WTC11 (cell line): ENCODE measurements at regions not wholly inside any gene's neighbourhood (a gene's known extent, or its start where the extent isn't known, plus 50 kb on each side); places are given as distances from the start of the nearest gene placed in this dataset.
"Not testable (repeated sequence)": the region's sequence is repeated elsewhere in the genome, so short reads cannot be mapped to it uniquely, and the experiment has no call there.

Experiments
- ATAC-seq: fragments of 200-7000 bp; cut with Tn5 transposase; 2 replicates; pipeline ENCODE4 v1.10.0; 2021; ENCODE audit warnings: mild to moderate bottlenecking, moderate library complexity
- CTCF ChIA-PET: fragments of 300-600 bp; sonication (Branson Sonifier 250); formaldehyde crosslinking; loops from one replicate; lab custom pipeline; 2021; ENCODE audit warnings: antibody characterized with exemption; lab: Charles Lee
- POLR2A ChIA-PET: fragments of 350-600 bp; sonication (Branson Sonifier 250); formaldehyde crosslinking; loops from one replicate; lab custom pipeline; 2021; ENCODE audit warnings: antibody characterized with exemption; lab: Charles Lee
- DNase-seq: peaks from one replicate; pipeline ENCODE4 v3.0.0; 2021; ENCODE audit warnings: low spot score
- H3K27ac Mint-ChIP-seq: 2 replicates; pipeline ENCODE4 v1.8.0; 2021; ENCODE audit warnings: mixed read lengths
- H3K27me3 Mint-ChIP-seq: 2 replicates; pipeline ENCODE4 v1.8.0; 2021; ENCODE audit warnings: low read depth, mild to moderate bottlenecking, moderate library complexity, mixed read lengths
- H3K36me3 Mint-ChIP-seq: 2 replicates; pipeline ENCODE4 v1.8.0; 2021; ENCODE audit warnings: mixed read lengths
- H3K4me1 Mint-ChIP-seq: 2 replicates; pipeline ENCODE4 v1.8.0; 2022; ENCODE audit warnings: mixed read lengths
- H3K4me3 Mint-ChIP-seq: 2 replicates; pipeline ENCODE4 v1.8.0; 2021; ENCODE audit warnings: mild to moderate bottlenecking, moderate library complexity, mixed read lengths
- H3K9me3 Mint-ChIP-seq: 2 replicates; pipeline ENCODE4 v1.8.0; 2021; ENCODE audit warnings: mixed read lengths
- ATF1 ChIP-seq: sonication (generic); formaldehyde crosslinking; IDR thresholded peaks from 2 replicates; pipeline ENCODE4 v1.8.1; 2023; ENCODE audit warnings: mild to moderate bottlenecking, moderate library complexity, missing genetic modification reagents
- E2F5 ChIP-seq: sonication (generic); formaldehyde crosslinking; IDR thresholded peaks from 2 replicates; pipeline ENCODE4 v1.8.1; 2022; ENCODE audit warnings: mild to moderate bottlenecking, moderate library complexity, missing genetic modification reagents
- FOXJ3 ChIP-seq: sonication (generic); formaldehyde crosslinking; IDR thresholded peaks from 2 replicates; pipeline ENCODE4 v1.9.0; 2021; ENCODE audit warnings: missing genetic modification reagents, mild to moderate bottlenecking, borderline replicate concordance
- FOXP4 ChIP-seq: sonication (generic); formaldehyde crosslinking; IDR thresholded peaks from 2 replicates; pipeline ENCODE4 v1.8.0; 2022; ENCODE audit warnings: mild to moderate bottlenecking, missing genetic modification reagents
- GABPB1 ChIP-seq: sonication (generic); formaldehyde crosslinking; IDR thresholded peaks from 2 replicates; pipeline ENCODE4 v1.8.1; 2023; ENCODE audit warnings: mild to moderate bottlenecking, missing genetic modification reagents
- GTF2I ChIP-seq: fragments of 250-450 bp; sonication (Bioruptor Pico); conservative IDR thresholded peaks from 2 replicates; pipeline ENCODE4 v1.4.0; 2021; ENCODE audit warnings: mild to moderate bottlenecking
- HMGA2 ChIP-seq: fragments of 250-450 bp; sonication (Bioruptor Pico); IDR thresholded peaks from 2 replicates; pipeline ENCODE4 v1.4.0; 2021; ENCODE audit warnings: mild to moderate bottlenecking, moderate library complexity
- JUN ChIP-seq: sonication (generic); formaldehyde crosslinking; IDR thresholded peaks from 2 replicates; pipeline ENCODE4 v1.8.0; 2023; ENCODE audit warnings: mild to moderate bottlenecking, missing genetic modification reagents
- NR2C2 ChIP-seq: sonication (generic); formaldehyde crosslinking; IDR thresholded peaks from 2 replicates; pipeline ENCODE4 v1.8.0; 2022; ENCODE audit warnings: mild to moderate bottlenecking, missing genetic modification reagents
- STAT6 ChIP-seq: sonication (generic); formaldehyde crosslinking; conservative IDR thresholded peaks from 2 replicates; pipeline ENCODE4 v1.8.1; 2023; ENCODE audit warnings: mild to moderate bottlenecking, low read depth, missing genetic modification reagents, moderate library complexity
- USF1 ChIP-seq: sonication (generic); formaldehyde crosslinking; IDR thresholded peaks from 2 replicates; pipeline ENCODE4 v1.8.0; 2022; ENCODE audit warnings: mild to moderate bottlenecking, missing genetic modification reagents
- ZMAT4 ChIP-seq: fragments of 250-450 bp; sonication (Bioruptor Pico); IDR thresholded peaks from 2 replicates; pipeline ENCODE4 v1.9.0; 2021; ENCODE audit warnings: mild to moderate bottlenecking
- ZNF138 ChIP-seq: sonication (generic); formaldehyde crosslinking; conservative IDR thresholded peaks from 2 replicates; pipeline ENCODE4 v1.8.1; 2022; ENCODE audit warnings: mild to moderate bottlenecking, moderate library complexity, missing genetic modification reagents
- ZNF232 ChIP-seq: sonication (generic); formaldehyde crosslinking; IDR thresholded peaks from 2 replicates; pipeline ENCODE4 v1.8.0; 2022; ENCODE audit warnings: mild to moderate bottlenecking, missing genetic modification reagents
- ZNF317 ChIP-seq: sonication (generic); formaldehyde crosslinking; IDR thresholded peaks from 2 replicates; pipeline ENCODE4 v1.8.1; 2023; ENCODE audit warnings: low read depth, mild to moderate bottlenecking, moderate library complexity, missing genetic modification reagents, borderline replicate concordance
- ZNF423 ChIP-seq: fragments of 250-450 bp; sonication (Bioruptor Pico); IDR thresholded peaks from 2 replicates; pipeline ENCODE4 v2.1.2; 2022; ENCODE audit warnings: mild to moderate bottlenecking, moderate library complexity
- ZNF512 ChIP-seq: sonication (generic); formaldehyde crosslinking; IDR thresholded peaks from 2 replicates; pipeline ENCODE4 v1.8.1; 2022; ENCODE audit warnings: missing genetic modification reagents, borderline replicate concordance

- DNase-seq, H3K27ac Mint-ChIP-seq, H3K4me3 Mint-ChIP-seq, H3K36me3 Mint-ChIP-seq, H3K4me1 Mint-ChIP-seq, H3K27me3 Mint-ChIP-seq, ATAC-seq, H3K9me3 Mint-ChIP-seq, POLR2A ChIA-PET: not testable (repeated sequence)
- CTCF ChIA-PET: interaction anchor here (0.7 to 1.8 kb wide), 7 partner anchors 18 to 220 kb away, joined by 3 to 11 read pairs (median 4); no protein-coding TSS in a partner anchor
These were observed 126.8 kb upstream of the STK17B start for GRCh38 chr2:196298106-196298723.

GRCh38 chr2:196307775-196308305 is 136.5 kb upstream of the STK17B start:
- no peak for ATAC-seq
- CTCF ChIA-PET: interaction anchor here (1.9 kb wide), 1 partner anchor 146 kb away, joined by 5 read pairs; no protein-coding TSS in a partner anchor
- H3K36me3 Mint-ChIP-seq: no peaks in the 10 kb centered on the region

GRCh38 chr2:196309691-196310090 is 138.3 kb upstream of the STK17B start:
- DNase-seq (no peak), ATAC-seq (no peak)
- Mint-ChIP-seq H3K36me3 (no peaks in the 10 kb centered on the region), H3K27me3 (no peaks in the 10 kb centered on the region), H3K27ac (no peak overlapping the region), H3K9me3 (no peaks in the 10 kb centered on the region), H3K4me3 (no peak overlapping the region), H3K4me1 (peaks cover 9% of the 10 kb centered on the region)
- ChIA-PET POLR2A (no interaction called here), CTCF (no interaction called here)
- TF ChIP-seq ZNF232: no peak
- no peak for TF ChIP-seq ZNF423 (CRISPR knock-in tag)
- TF ChIP-seq E2F5 (CRISPR knock-in tag): no peak
- TF ChIP-seq ATF1 (CRISPR knock-in tag): no peak
- TF ChIP-seq HMGA2: no peak
- TF ChIP-seq FOXP4 (CRISPR knock-in tag): no peak
- no peak for TF ChIP-seq ZNF138 (CRISPR knock-in tag)
- TF ChIP-seq JUN (CRISPR knock-in tag): no peak
- no peak for TF ChIP-seq GABPB1 (CRISPR knock-in tag)
- no peak for TF ChIP-seq USF1 (CRISPR knock-in tag)
- TF ChIP-seq ZNF512 (CRISPR knock-in tag): no peak
- TF ChIP-seq GTF2I (CRISPR knock-in tag): no peak
- no peak for TF ChIP-seq STAT6
- TF ChIP-seq FOXJ3 (CRISPR knock-in tag): no peak
- no peak for TF ChIP-seq ZMAT4 (CRISPR knock-in tag)
- no peak for TF ChIP-seq ZNF317

More at GRCh38 chr2:196307775-196308305, 136.5 kb upstream of the STK17B start:
- no peak for DNase-seq
- no peaks in the 10 kb centered on the region for H3K9me3 Mint-ChIP-seq
- H3K27me3 Mint-ChIP-seq: no peaks in the 10 kb centered on the region
- no peak for TF ChIP-seq NR2C2 (CRISPR knock-in tag)
- TF ChIP-seq, all 79 proteins: peak for 0
- no peak overlapping the region for H3K27ac Mint-ChIP-seq
- POLR2A ChIA-PET: no interaction called here
- H3K4me1 Mint-ChIP-seq: peaks cover 5% of the 10 kb centered on the region
- no peak overlapping the region for H3K4me3 Mint-ChIP-seq
